IMR-90 (cell line): ENCODE measurements at regions not wholly inside any gene's neighbourhood (a gene's known extent, or its start where the extent isn't known, plus 50 kb on each side); places are given as distances from the start of the nearest gene placed in this dataset.

ENCODE experiments used
- ATAC-seq: fragments of 200-7000 bp; cut with Tn5 transposase; 2 replicates; pipeline ENCODE4 v1.9.1; 2020; ENCODE audit warnings: low read depth, mild to moderate bottlenecking, moderate library complexity
- BruUV-seq: library from RNA; stranded (reverse); fragments of 400-500 nt; replicated peaks from 2 replicates; lab custom pipeline; 2021; lab: Mats Ljungman, UMichigan
- CTCF ChIA-PET: fragments of 300-600 bp; formaldehyde crosslinking; extraction: SDS; loops from one replicate; lab custom pipeline; 2021; ENCODE audit warnings: antibody characterized with exemption; lab: Yijun Ruan, JAX
- POLR2A ChIA-PET: fragments of 300-600 bp; sonication (Branson Sonifier 250); formaldehyde crosslinking; loops from one replicate; lab custom pipeline; 2022; ENCODE audit warnings: antibody characterized with exemption; ENCODE audit not compliant: unreplicated experiment; lab: Charles Lee
- DNase-seq: peaks from one replicate; pipeline ENCODE4 v3.0.0; 2013
- H2AFZ ChIP-seq: replicated peaks from 2 replicates; pipeline ENCODE3; 2013; ENCODE audit warnings: low read length, mild to moderate bottlenecking; ENCODE audit not compliant: poor library complexity
- H2AK5ac ChIP-seq: 2 replicates; pipeline ENCODE4 v1.6.1; 2013; ENCODE audit warnings: low read depth, low read length, inconsistent platforms
- H2AK9ac ChIP-seq: replicated peaks from 2 replicates; pipeline ENCODE3; 2013; ENCODE audit warnings: mild to moderate bottlenecking, low read depth, low read length, moderate library complexity; ENCODE audit not compliant: poor library complexity
- H2BK120ac ChIP-seq: 2 replicates; pipeline ENCODE4 v1.6.1; 2013; ENCODE audit warnings: low read depth, low read length, inconsistent platforms
- H2BK15ac ChIP-seq: 3 replicates; pipeline ENCODE4 v1.6.1; 2013; ENCODE audit warnings: low read depth, low read length, inconsistent platforms
- H2BK20ac ChIP-seq: 2 replicates; pipeline ENCODE4 v1.6.1; 2013; ENCODE audit warnings: low read depth, mild to moderate bottlenecking, inconsistent platforms, low read length, moderate library complexity
- H2BK5ac ChIP-seq: 2 replicates; pipeline ENCODE4 v1.6.1; 2013; ENCODE audit warnings: mild to moderate bottlenecking, low read depth, low read length, inconsistent platforms; ENCODE audit not compliant: poor library complexity, severe bottlenecking
- H3K14ac ChIP-seq: replicated peaks from 2 replicates; pipeline ENCODE4 v1.6.1; 2013; ENCODE audit warnings: low read depth, low read length, inconsistent platforms
- H3K18ac ChIP-seq: 2 replicates; pipeline ENCODE4 v1.6.1; 2013; ENCODE audit warnings: low read depth, low read length, control low read depth
- H3K23ac ChIP-seq: 2 replicates; pipeline ENCODE4 v1.6.1; 2013; ENCODE audit warnings: low read depth, low read length, inconsistent platforms
- H3K27ac ChIP-seq: 2 replicates; pipeline ENCODE4 v1.5.1; 2013; ENCODE audit warnings: mild to moderate bottlenecking, control low read depth, low read length; ENCODE audit not compliant: insufficient read depth
- H3K27me3 ChIP-seq: 2 replicates; pipeline ENCODE4 v1.6.1; 2013; ENCODE audit warnings: low read length; ENCODE audit not compliant: control insufficient read depth, insufficient read depth
- H3K36me3 ChIP-seq: 2 replicates; pipeline ENCODE4 v1.6.1; 2013; ENCODE audit warnings: low read length, mixed read lengths; ENCODE audit not compliant: control insufficient read depth, insufficient read depth
- H3K4ac ChIP-seq: 2 replicates; pipeline ENCODE4 v1.6.1; 2013; ENCODE audit warnings: low read depth, low read length, inconsistent platforms
- H3K4me1 ChIP-seq: 2 replicates; pipeline ENCODE4 v1.6.1; 2013; ENCODE audit warnings: low read length, mixed read lengths; ENCODE audit not compliant: control insufficient read depth, insufficient read depth
- H3K4me2 ChIP-seq: 2 replicates; pipeline ENCODE4 v1.6.1; 2013; ENCODE audit warnings: low read depth, mild to moderate bottlenecking, control low read depth, low read length, moderate library complexity
- H3K4me3 ChIP-seq: 2 replicates; pipeline ENCODE4 v1.5.1; 2013; ENCODE audit warnings: low read depth, mild to moderate bottlenecking, control low read depth, low read length, moderate library complexity; ENCODE audit not compliant: insufficient read depth
- H3K56ac ChIP-seq: 2 replicates; pipeline ENCODE4 v1.6.1; 2013; ENCODE audit warnings: low read length, inconsistent platforms; ENCODE audit not compliant: insufficient read depth; ENCODE audit errors: extremely low read depth
- H3K79me1 ChIP-seq, 2 experiments: 2 replicates each; pipeline ENCODE4 v1.6.1; 2013; ENCODE audit warnings: low read length in 2 of 2, inconsistent platforms in 1 of 2, low read depth in 1 of 2
- H3K9ac ChIP-seq: 2 replicates; pipeline ENCODE4 v1.6.1; 2013; ENCODE audit warnings: low read depth, low read length, control low read depth
- H3K9me1 ChIP-seq: 2 replicates; pipeline ENCODE4 v1.6.1; 2013; ENCODE audit warnings: low read length, inconsistent platforms; ENCODE audit not compliant: insufficient read depth
- H3K9me3 ChIP-seq: 2 replicates; pipeline ENCODE4 v1.6.1; 2013; ENCODE audit warnings: low read length; ENCODE audit not compliant: control insufficient read depth, insufficient read depth
- H4K20me1 ChIP-seq: 2 replicates; pipeline ENCODE4 v1.6.1; 2013; ENCODE audit warnings: low read length, inconsistent platforms; ENCODE audit not compliant: insufficient read depth
- H4K5ac ChIP-seq: 2 replicates; pipeline ENCODE4 v1.6.1; 2013; ENCODE audit warnings: mild to moderate bottlenecking, low read depth, low read length, control low read depth
- H4K8ac ChIP-seq, 2 experiments: 2 replicates each; pipeline ENCODE4 v1.6.1; 2013; ENCODE audit warnings: low read depth in 2 of 2, low read length in 2 of 2, control low read depth in 1 of 2, inconsistent platforms in 1 of 2
- H4K91ac ChIP-seq: 2 replicates; pipeline ENCODE4 v1.6.1; 2013; ENCODE audit warnings: low read depth, low read length, inconsistent platforms; ENCODE audit not compliant: insufficient read depth
- BHLHE40 ChIP-seq: fragments of 150-350 bp; IDR thresholded peaks from 2 replicates; pipeline ENCODE4 v1.6.1; 2016; ENCODE audit warnings: mild to moderate bottlenecking, low read depth, low read length
- CEBPB ChIP-seq: IDR thresholded peaks from 2 replicates; pipeline ENCODE4 v1.6.1; 2012; ENCODE audit warnings: low read depth, low read length, improper control_type of control experiment
- CHD1 ChIP-seq: IDR thresholded peaks from 2 replicates; pipeline ENCODE4 v1.6.1; 2012; ENCODE audit warnings: low read depth, low read length, improper control_type of control experiment
- CTCF ChIP-seq: conservative IDR thresholded peaks from 2 replicates; pipeline ENCODE4 v1.5.1; 2012; ENCODE audit warnings: mild to moderate bottlenecking, low read depth, low read length, improper control_type of control experiment
- ELK1 ChIP-seq: fragments of 150-350 bp; IDR thresholded peaks from 2 replicates; pipeline ENCODE4 v1.6.1; 2016; ENCODE audit warnings: low read depth, mild to moderate bottlenecking, low read length, moderate library complexity, borderline replicate concordance
- FOS ChIP-seq: fragments of 150-350 bp; IDR thresholded peaks from 2 replicates; pipeline ENCODE4 v1.6.1; 2016; ENCODE audit warnings: low read depth, low read length
- MAFK ChIP-seq: IDR thresholded peaks from 2 replicates; pipeline ENCODE4 v1.6.1; 2012; ENCODE audit warnings: low read depth, low read length, improper control_type of control experiment
- MAZ ChIP-seq: IDR thresholded peaks from 2 replicates; pipeline ENCODE4 v1.6.1; 2012; ENCODE audit warnings: low read depth, mild to moderate bottlenecking, low read length, improper control_type of control experiment, moderate library complexity, borderline replicate concordance
- NFE2L2 ChIP-seq: fragments of 150-350 bp; IDR thresholded peaks from 2 replicates; pipeline ENCODE4 v1.6.1; 2016; ENCODE audit warnings: low read depth, mild to moderate bottlenecking, low read length
- POLR2A ChIP-seq: IDR thresholded peaks from 2 replicates; pipeline ENCODE4 v1.6.1; 2012; ENCODE audit warnings: mild to moderate bottlenecking, low read depth, low read length
- RAD21 ChIP-seq: IDR thresholded peaks from 2 replicates; pipeline ENCODE4 v1.6.1; 2012; ENCODE audit warnings: low read length, improper control_type of control experiment
- RCOR1 ChIP-seq: IDR thresholded peaks from 2 replicates; pipeline ENCODE4 v1.6.1; 2012; ENCODE audit warnings: mild to moderate bottlenecking, low read length, improper control_type of control experiment; ENCODE audit not compliant: insufficient replicate concordance
- RFX5 ChIP-seq: IDR thresholded peaks from 2 replicates; pipeline ENCODE4 v1.8.0; 2012; ENCODE audit warnings: low read depth, mild to moderate bottlenecking, low read length, moderate library complexity
- SMC3 ChIP-seq: fragments of 150-350 bp; IDR thresholded peaks from 2 replicates; pipeline ENCODE4 v1.6.1; 2016; ENCODE audit warnings: low read depth, mild to moderate bottlenecking, antibody characterized with exemption, low read length, moderate library complexity
- USF2 ChIP-seq: fragments of 150-350 bp; IDR thresholded peaks from 2 replicates; pipeline ENCODE4 v1.6.1; 2017; ENCODE audit warnings: mild to moderate bottlenecking, antibody characterized with exemption, low read length, low read depth
- WGBS, 2 experiments: methylation state at CpG; one replicate each; pipeline versions ENCODE4 v1.1.5 to v1.1.7; 2013; ENCODE audit warnings: missing lambda C conversion rate in 2 of 2; ENCODE audit not compliant: insufficient read length in 1 of 2; ENCODE audit errors: extremely low coverage in 2 of 2; 5-methylcytosine and 5-hydroxymethylcytosine counted together
- dilution Hi-C: fragments of 300-500 bp; cut with HindIII; formaldehyde crosslinking; loops from one replicate; pipeline ENCODE4 v1.14.3; 2018; ENCODE audit warnings: low sequenced_read_pairs; ENCODE audit not compliant: unreplicated experiment
- in situ Hi-C: fragments of 300-500 bp; cut with MboI; formaldehyde crosslinking; loops from 3 replicates; pipeline ENCODE4 v1.14.3; 2019; ENCODE audit warnings: low sequenced_read_pairs, inconsistent platforms, mixed read lengths
- intact Hi-C: fragments of 100-400 bp; cut with micrococcal nuclease; formaldehyde crosslinking; loops from 2 replicates; pipeline ENCODE4 v1.10.0; 2022

DNA sequence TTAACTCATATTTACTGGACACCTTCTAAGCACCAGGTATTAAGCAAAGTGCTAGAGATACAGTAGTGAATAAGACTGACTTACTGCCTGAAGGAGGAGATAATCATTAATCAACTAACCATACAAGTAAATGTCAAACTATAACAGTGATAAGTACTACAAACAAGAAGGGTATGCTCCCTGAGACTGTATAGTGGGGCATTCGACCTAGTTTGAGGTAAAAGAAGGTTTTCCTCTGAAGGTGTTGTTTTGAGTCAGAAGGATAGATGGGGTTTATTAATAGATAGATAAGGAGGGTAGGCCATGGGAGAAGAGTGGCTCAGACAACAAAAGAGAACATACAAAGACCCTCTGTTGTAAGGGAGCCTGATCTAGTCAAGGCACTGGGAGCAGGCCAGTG lies 105.4 kb downstream of the DDIT4L start:
- Histone ChIP-seq H3K9ac (no peak overlapping the region), H3K56ac (no peak overlapping the region), H2AFZ (no peak overlapping the region), H3K18ac (no peak overlapping the region), H3K4me2 (no peak overlapping the region), H3K23ac (no peak overlapping the region), H3K79me1 (no peaks in the 10 kb centered on the region), H3K14ac (no peak overlapping the region), H2BK15ac (no peak overlapping the region), H4K91ac (no peak overlapping the region), H3K36me3 (no peaks in the 10 kb centered on the region), H3K9me1 (no peaks in the 10 kb centered on the region), H4K20me1 (no peaks in the 10 kb centered on the region), H3K4ac (no peak overlapping the region), H4K8ac (no peak overlapping the region), H3K27me3 (no peaks in the 10 kb centered on the region), H3K27ac (no peak overlapping the region), H2BK120ac (no peak overlapping the region), H2AK9ac (no peak overlapping the region), H3K9me3 (no peaks in the 10 kb centered on the region), H2BK20ac (no peak overlapping the region), H3K4me1 (peaks cover 1% of the 10 kb centered on the region; the same call in 1 of the 2 replicates), H4K5ac (no peak overlapping the region), H2BK5ac (no peak overlapping the region), H2AK5ac (no peak overlapping the region), H3K4me3 (no peak overlapping the region)
- intact Hi-C loops (no loop called here), dilution Hi-C loops (no loop called here), in situ Hi-C loops (no loop called here)
- CTCF ChIA-PET = no interaction called here
- TF ChIP-seq CTCF = no peak
- no peak for TF ChIP-seq SMC3
- no peak for TF ChIP-seq RFX5
- TF ChIP-seq ELK1 = no peak
- TF ChIP-seq CHD1 = no peak
- no peak for TF ChIP-seq BHLHE40
- no peak for TF ChIP-seq MAFK
- TF ChIP-seq POLR2A = no peak
- no peak for TF ChIP-seq USF2
- no peak for TF ChIP-seq MAZ
- TF ChIP-seq CEBPB = no peak
- TF ChIP-seq RAD21 = no peak
- no peak for TF ChIP-seq FOS
- TF ChIP-seq RCOR1 = no peak
- no peak for TF ChIP-seq NFE2L2
- no CpG with 5 or more reads among the region's 1 CpG for WGBS, 2 experiments
- BruUV-seq = no TSS peak
- DNase-seq = no peak
- POLR2A ChIA-PET = no interaction called here
- ATAC-seq = no peak
